Pulmonary artery endothelial cell (primary cell): ENCODE measurements at regions not wholly inside any gene's neighbourhood (a gene's known extent, or its start where the extent isn't known, plus 50 kb on each side); places are given as distances from the start of the nearest gene placed in this dataset.
A peak's percentile ranks its signal among the peaks of the same experiment; 100 is the strongest.

Experiments
- DNase-seq: peaks from one replicate; pipeline ENCODE4 v3.0.0-alpha.2; 2011; ENCODE audit warnings: low read depth, low spot score

DNA sequence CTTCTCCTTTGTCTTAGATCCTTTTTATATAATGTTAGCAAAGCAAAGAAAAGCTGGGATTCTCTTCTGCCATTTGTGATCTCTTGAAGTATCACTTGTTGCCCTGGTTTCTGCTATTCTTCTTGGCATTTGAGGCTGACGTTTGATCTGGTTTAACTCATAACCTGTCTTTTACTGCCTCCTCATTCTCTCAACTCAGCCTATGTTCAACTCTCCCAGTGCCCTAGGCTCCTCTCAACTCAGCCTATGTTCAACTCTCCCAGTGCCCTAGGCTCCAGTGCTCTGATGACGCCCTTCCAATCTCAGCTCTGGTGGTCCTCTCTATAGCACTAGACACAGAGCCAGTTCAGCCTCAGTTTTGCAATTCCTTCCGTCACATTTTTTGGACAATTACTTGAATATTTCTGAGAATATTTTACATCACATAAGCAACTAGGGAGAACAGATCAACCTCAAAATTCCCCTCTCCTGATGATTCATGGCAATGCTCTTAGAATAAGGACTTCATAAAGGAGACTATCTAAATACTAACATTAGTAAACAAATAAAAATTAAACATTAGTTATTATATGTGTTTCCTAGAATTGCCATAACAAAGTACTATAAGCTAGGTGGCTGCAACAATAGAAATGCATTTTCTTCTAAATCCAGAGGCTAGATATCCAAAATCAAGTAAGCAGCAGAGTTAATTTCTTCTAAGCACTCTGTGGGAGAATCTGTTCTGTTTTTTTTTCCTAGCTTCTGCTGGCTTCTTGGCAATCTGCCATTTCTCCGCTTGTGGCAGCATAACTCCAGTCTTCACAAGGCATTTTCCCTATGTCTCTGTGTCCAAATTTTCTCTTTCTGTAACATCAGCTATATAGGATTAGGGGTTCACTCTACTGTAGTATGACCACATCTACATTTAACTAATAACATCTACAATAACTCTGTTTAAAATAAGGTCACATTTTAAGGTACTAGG, 662.1 kb upstream of the FTMT start:
- no peak for DNase-seq

DNA sequence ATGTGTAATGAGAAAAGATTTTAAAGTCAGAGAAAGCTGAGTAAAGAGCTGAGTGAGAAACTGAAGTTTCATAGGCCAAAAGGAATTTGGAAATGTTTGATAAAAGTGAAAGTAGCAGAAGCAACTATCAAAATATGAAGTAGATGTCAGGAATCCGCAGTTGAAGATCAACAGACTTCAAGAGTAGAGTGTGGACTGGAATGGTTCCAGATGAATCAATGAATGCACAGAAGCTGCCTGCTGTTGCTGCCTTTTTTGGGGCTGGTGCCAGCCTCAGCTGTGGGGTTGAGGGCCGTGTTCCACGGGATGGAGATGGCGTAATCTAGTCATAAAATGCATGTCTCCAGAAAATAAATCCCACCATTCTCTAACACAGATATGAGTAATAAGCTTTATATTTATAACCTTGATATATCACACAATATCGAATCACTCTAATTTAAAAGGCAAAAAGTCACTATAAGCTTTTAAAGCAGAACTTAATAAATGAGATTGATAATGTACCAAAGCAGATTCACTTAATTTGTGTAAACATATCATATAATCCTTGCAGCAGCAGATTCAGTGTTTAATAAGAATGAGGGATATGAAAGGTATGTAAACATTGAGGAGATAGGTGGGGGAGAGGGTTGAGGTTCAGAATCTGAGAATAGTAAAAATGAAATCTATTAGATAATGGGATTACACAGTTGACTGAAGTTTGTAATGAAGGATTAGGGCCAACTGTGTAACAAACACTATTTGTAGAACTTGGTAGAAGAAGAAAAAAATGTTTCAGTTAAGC, 652.3 kb upstream of the FTMT start:
- no peak for DNase-seq

DNA sequence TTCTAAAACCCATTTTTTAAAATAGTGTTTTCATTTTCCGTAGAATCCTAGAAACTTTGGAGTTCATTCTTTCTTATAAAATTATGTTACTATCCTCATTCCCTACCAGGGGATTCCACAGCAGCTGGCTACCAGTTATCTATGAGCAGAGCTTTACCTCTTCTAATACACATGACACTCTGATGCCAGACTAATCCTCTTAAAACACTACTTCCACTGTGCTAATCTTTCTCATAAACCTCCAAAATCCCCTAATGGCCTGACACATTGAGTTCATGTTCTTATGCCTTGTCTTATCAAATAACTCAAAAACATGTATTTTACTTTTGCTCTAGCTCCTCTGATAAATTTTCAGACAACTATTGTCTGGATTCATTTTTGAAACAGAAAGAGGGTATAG, 633.6 kb upstream of the FTMT start:
- DNase-seq = no peak

DNA sequence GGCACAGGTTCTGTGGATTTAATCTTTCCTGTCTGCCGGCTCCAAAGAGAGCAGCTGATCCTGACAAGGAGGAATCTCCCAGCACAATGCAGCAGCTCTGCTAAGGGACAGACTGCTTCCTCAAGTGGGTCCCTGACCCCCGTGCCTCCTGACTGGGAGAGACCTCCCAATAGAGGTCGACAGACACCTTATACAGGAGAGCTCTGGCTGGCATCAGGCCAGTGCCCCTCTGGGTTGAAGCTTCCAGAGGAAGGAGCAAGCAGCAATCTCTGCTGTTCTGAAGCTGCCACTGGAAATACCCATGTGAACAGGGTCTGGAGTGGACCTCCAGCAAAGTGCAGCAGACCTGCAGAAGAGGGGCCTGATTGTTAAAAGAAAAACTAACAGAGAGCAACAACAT, 630.2 kb upstream of the FTMT start:
- DNase-seq = no peak

DNA sequence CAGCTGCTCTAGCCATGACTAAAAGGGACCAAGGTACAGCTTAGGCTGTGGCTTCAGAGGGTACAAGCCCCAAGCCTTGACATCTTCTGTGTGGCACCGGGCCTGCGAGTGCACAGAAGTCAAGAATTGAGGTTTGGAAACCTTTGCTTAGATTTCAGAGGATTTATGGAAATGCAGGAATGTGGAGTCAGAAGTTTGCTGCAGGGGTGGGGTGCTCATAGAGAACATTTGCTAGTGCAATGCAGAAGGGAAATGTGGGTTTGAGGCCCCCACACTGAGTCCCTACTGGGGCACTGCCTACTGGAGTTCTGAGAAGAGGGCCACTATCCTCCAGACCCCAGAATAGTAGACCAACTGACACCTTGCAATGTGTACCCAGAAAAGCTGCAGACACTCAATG, 624.9 kb upstream of the FTMT start:
- DNase-seq = no peak

DNA sequence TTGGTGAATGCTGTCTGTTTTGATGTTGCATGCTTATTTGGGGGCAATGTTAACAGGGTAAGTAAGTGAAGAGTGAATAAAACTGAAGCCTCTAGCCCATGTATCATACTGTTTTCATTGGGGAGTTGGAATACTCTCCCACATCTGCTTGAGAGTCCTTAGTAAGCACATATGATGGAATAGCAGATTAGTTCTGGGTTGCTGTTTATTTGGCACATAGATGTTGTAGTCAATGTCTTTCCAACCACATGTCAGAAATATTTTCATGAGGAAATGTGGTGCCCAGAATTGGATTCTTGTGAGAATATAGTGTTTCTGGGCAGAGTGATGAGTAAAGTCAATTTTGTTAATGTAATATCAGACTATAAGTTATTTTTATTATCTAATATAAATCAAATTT, 611.7 kb upstream of the FTMT start:
- no peak for DNase-seq

DNA sequence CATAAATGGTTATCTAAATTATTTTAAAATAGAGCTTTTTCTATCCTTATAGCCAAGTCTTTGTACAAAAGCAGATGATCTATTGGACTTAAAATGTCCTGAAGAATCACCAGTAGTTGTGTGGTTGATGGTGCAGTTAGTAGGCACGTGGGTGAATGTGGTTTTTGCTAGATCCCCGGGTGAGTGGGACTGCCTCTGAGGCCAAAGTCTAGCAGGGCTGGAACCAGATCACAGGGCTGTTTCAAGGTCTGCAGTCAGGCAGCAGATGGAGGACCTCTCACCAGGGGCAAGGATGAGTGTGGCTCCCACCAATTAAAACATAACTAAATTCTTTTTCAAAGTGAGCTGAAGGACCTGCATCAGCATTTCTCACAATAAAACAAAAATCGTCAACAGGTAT, 604.7 kb upstream of the FTMT start:
- DNase-seq = no peak

DNA sequence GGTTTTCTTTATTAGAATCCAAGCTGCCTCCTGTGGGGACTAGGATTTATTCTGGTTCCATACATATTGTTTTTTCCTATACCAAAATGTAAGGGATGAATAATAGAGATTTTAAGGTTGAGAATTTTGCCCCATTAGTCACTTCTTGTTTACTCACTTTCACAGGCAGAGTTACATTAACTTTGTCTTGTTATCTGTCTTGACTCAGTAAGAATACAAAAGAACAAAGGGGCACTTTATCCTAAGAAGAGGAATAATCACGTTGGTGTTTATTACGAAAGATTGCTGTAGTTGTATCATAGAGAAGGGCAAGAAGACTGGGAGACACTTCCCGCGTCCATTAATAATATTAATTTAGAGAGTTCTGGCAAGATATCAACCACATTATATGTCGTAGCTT, 599.7 kb upstream of the FTMT start:
- DNase-seq = peak; percentile 1

DNA sequence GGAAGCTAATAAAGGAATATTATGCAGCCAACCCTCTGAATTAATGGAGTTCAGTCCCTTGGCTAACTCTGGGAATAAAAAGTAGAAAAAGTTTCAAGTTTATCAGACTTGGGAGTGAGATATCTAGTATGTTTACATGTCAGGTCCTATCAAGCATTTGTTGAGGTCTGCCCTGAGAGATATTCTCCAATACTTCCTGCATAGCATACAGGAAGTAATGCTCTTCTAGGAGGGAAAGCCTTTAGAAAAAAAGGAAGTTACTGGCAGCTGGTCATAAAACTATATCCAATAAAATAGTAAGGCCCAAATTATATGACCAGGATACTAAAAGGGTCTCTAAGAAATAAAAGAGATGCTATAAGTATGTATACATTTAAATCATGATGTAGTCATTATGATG, 594.1 kb upstream of the FTMT start:
- DNase-seq = no peak

DNA sequence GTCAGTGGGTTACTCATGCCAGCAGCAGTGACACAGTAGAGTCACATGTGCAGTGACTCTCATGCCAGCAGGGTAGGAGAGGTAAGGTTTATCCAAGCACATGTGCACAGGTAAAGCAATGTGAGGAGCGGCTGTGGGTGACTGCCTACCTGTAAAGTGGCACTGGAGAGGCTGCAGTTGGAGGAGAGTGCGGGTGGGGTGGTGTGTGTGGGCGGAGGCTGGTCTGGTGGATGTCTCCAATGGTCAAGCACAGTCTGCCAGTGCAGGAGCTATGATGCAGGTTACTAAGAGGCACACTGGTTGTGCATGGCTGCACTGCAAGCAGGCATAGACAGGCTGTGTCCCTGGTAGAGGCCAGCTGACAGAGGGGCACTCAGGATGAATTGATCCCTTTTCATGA, 588.2 kb upstream of the FTMT start:
- DNase-seq = no peak

DNA sequence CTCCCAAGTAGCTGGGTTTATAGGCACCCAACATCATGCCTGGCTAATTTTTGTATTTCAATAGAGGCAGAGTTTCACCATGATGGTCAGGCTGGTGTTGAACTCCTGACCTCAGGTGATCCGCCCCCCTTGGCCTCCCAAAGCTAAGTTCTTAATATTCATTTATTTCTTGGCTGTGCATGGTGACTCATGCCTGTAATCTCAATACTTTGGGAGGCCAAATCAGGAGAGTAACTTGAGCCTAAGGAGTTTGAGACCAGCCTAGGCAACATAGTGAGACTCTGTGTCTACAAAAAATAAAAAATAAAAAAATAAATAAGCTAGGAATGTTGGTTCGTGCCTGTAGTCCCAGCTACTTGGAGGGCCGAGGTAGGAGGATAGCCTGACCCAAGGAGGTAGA, 587.1 kb upstream of the FTMT start:
- DNase-seq = no peak

DNA sequence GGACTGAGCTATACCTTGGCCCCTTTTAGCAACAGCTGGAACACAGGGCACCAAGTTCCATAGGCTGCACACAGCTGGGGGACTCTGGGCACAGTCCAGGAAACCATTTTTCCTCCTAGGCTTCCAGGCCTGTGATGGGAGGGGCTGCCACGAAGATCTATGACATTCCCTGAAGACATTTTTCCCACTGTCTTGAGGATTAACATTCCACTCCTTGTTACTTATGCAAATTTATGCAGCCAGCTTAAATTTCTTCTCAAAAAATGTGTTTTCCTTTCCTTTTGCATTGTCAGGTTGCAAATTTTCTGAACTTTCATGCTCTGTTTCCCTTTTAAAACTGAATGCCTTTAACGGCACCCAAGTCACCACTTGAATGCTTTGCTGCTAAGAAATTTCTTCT, 580.1 kb upstream of the FTMT start:
- DNase-seq = no peak

DNA sequence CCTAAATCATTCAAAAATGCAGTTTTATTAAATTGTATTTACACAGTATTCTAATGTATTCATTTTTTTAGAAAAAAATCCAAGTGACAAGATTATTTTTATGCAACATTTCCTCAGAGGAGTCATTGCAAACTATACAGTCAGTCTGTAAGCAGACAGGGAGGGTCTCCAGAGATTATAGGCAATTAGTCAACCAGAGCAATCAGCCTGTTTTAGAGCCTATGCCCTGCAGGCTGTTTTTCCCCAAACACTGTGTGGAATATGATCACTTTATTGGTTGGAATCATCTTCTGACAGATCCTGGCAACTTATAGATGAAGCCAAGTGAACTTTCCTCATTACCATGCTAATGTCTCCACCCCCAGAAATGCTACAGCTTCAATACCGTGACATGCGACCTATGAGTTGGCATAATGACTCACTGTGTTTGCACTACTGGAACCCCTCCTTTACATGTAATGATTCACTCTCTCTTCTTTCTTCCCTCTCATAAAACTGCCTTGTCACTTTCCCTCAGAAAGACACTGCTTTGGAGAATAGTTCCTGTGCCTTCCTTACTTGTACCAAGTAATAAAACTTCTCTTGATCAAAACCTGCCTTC, 577.7 kb upstream of the FTMT start:
- peak; percentile 4 for DNase-seq

DNA sequence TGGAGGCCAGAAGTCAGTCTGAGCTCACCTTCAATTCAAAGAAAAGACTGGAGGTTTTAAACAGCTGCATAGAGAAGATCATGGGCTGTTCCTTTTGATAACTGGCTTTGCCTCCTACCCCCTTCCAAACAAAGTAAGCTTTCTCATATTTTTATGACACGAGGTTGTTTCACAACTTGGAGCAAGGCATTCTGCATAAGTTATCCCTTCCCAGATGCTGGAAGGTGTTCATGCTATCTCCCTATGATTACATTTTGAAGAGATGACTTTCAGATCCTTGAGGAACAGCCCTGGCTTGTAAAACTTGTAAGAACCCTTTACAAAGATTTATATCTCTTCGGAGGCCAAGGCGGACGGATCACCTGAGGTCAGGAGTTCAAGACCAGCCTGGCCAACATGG, 571.9 kb upstream of the FTMT start:
- no peak for DNase-seq

DNA sequence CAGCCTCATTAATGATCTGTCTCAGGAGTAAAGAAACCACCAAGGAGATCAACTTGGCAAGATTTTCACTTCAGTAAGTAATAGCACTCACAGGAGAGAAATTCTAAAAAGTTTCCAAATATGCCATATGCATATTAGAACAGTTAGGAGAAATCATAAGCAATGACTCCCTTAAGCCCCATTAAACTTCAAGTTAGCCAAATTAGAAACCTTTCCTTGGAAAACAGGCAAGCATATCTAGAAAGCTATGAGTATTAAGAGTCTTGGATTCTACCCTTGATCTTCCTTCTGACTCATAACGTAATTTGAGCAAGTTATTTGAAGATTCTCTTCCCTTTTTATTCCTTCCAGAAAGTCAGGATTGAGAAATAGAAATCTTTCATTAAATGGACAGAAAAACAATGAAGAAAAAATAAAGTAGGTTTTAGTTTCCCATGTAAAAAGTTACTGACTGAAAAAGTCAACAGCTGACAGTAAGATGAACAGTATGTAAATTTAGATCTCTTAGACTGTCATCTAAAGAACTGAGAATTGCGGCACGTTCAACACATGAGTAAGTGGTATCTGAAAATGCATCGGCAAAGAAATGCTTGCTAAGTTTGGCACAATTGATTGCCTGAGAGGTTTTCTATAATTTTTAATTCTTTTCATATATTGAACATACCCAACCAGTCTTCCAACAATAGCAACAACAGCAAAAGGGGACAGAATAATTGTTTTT, 565.7 kb upstream of the FTMT start:
- no peak for DNase-seq

DNA sequence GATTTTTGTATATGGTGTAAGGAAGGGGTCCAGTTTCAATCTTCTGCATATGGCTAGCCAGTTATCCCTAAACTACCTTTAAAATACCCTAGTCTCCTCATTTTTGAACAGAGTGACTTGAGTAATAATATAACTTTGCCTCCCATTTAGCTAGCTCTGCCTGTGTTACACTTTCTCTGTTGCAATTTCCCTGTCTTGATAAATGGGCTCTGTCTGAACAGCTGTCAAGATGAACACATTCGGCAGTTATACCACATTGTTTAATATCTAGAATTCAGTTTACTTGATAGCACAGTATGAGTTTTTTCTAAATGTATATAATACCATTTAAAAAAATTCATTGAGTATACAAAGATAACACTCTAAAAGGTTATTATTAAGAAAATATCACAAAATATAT, 562.9 kb upstream of the FTMT start:
- DNase-seq = no peak

DNA sequence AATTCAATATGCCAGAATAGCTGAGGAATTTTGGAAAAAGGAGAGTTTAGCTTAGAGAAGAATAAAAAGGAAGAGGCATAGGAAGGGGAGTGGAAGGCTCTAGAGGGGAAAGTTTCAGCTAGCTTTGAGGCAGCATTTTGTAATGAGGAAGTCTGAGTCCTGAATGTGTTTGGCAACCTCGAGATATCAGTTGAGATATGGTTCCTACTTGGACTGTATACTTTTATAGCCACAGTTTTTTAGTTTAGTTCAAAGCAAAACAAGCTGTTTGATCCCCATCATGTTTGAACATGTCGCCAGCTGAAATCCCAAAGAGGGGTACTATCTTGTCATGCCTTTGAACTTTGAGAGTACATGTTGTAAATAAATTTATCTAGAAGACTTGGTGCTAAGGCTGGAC, 559.0 kb upstream of the FTMT start:
- DNase-seq = no peak

DNA sequence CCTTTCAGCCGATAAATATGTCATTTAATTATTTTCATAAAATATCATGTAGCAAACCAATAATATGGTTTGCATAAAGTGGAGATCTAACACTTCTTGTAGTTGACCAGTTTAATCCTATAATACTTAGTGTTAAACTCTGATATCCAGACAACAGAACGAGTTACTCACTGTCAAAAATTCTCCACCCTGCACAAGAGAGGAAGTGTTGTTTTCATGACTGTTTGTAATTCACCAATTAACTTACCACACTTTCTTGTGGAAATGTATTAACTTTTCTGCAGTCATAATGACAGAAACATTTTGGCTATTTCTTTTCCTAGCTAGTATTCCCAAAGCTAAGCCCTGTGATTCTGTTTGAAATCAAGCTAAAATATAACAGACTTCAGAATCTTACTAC, 555.3 kb upstream of the FTMT start:
- DNase-seq = no peak

DNA sequence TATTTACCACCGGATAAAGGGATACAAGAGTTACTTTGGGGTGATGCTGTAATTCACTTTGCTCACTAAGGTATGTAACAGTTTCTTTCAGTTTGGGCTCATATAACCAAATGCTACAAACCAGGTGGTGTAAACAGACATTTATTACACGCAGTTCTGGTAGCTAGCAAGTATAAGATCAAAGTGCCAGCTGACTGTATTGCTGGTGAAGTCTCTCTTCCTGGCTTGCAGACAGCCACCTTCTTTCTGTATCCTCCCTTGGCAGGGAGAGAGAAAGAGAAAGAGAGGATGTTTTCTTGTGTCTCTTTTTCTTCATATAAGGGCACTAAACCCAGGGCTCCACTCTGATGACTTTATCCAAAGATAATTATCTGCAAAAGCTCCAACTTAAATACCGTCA, 552.5 kb upstream of the FTMT start:
- no peak for DNase-seq

DNA sequence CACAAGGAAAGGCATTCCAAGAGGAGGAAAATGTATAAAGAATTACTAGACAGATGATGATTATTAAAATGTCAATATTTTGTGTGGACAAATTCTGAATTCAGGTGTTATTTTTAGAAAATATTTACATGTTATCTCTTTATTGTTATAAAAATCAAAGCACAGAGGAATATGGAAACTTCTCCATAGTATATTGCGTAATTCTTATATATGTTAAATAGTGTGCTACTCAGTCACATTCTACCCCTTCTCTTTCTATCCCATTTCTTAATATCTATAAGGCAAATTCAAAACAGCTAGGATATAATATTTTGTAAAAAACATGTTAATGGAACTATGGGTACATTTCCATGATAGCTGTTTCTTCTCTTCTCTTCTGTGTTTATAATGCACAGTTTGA, 546.8 kb upstream of the FTMT start:
- no peak for DNase-seq

DNA sequence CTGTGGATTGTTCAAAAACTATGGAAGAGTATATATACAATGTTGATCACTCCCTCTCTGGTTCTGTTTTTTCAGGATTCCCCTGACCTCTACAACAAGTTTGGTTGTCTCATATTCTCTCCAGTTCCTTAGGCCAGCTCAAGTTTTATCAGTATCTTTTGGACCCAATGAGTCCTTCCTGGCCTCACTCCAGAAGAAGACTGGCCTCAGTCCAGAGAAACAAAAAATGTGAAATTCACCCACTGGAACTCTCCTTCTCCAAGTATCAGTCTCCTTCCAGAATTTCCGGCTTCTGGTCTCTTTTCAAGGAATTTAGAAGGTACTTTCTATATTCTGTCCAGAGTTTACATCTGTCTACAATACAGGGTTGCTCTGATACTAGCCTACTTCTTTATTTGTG, 537.8 kb upstream of the FTMT start:
- DNase-seq = no peak

DNA sequence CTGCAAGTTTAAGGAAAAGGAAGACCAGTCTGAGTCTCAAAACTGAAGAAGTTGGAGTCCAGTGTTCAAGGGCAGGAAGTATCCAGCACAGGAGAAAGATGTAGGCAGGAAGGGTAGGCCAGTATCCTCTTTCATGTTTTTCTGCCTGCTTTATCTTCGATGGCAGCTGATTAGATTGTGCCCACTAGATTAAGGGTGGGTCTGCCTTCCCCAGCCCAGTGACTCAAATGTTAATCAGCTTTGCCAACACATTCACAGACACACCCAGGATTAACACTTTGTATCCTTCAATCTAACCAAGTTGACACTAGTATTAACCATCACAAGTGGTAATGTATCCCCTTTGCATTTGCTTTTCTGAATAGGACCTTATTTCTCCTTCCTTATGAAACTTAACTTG, 535.9 kb upstream of the FTMT start:
- no peak for DNase-seq
